Astrocyte (in vitro differentiated cells and primary cell): ENCODE measurements at regions not wholly inside any gene's neighbourhood (a gene's known extent, or its start where the extent isn't known, plus 50 kb on each side); places are given as distances from the start of the nearest gene placed in this dataset.

Source experiments
- DNase-seq: peaks from one replicate; pipeline ENCODE4 v3.0.0-alpha.2; 2010; ENCODE audit warnings: low read depth
- FAIRE-seq: peaks from 2 replicates; lab custom pipeline; 2011; peaks lifted over from hg19 to GRCh38; lab: Jason Lieb, UNC
- H2AFZ ChIP-seq: 2 replicates; pipeline ENCODE4 v1.6.0; 2012; ENCODE audit warnings: low read depth, low read length, inconsistent platforms
- H3K27ac ChIP-seq: 2 replicates; pipeline ENCODE4 v1.5.1; 2011; ENCODE audit warnings: low read depth, low read length, inconsistent platforms
- H3K27me3 ChIP-seq: 2 replicates; pipeline ENCODE4 v1.6.0; 2011; ENCODE audit warnings: low read length, inconsistent platforms; ENCODE audit not compliant: insufficient read depth
- H3K36me3 ChIP-seq: 2 replicates; pipeline ENCODE4 v1.5.1; 2011; ENCODE audit warnings: low read length, inconsistent platforms; ENCODE audit not compliant: insufficient read depth
- H3K4me1 ChIP-seq: 2 replicates; pipeline ENCODE4 v1.5.1; 2011; ENCODE audit warnings: low read length, inconsistent platforms; ENCODE audit not compliant: insufficient read depth
- H3K4me2 ChIP-seq: 2 replicates; pipeline ENCODE4 v1.6.0; 2012; ENCODE audit warnings: low read length, inconsistent platforms
- H3K4me3 ChIP-seq: 2 replicates; pipeline ENCODE4 v1.5.1; 2011; ENCODE audit warnings: low read depth, mild to moderate bottlenecking, low read length, inconsistent platforms; ENCODE audit not compliant: insufficient read depth
- H3K79me2 ChIP-seq: 2 replicates; pipeline ENCODE4 v1.6.0; 2012; ENCODE audit warnings: mild to moderate bottlenecking, low read length, inconsistent platforms; ENCODE audit not compliant: insufficient read depth
- H3K9ac ChIP-seq: 2 replicates; pipeline ENCODE4 v1.6.0; 2012; ENCODE audit warnings: mild to moderate bottlenecking, low read length, inconsistent platforms
- H3K9me3 ChIP-seq: 2 replicates; pipeline ENCODE4 v1.5.1; 2012; ENCODE audit warnings: low read depth, mild to moderate bottlenecking, low read length, inconsistent platforms; ENCODE audit not compliant: insufficient read depth
- H4K20me1 ChIP-seq: 2 replicates; pipeline ENCODE4 v1.6.0; 2012; ENCODE audit warnings: low read length, inconsistent platforms; ENCODE audit not compliant: insufficient read depth
- H3K27ac Mint-ChIP-seq: one replicate; pipeline ENCODE4 v1.8.0; 2021; ENCODE audit warnings: mild to moderate bottlenecking, mixed read lengths; ENCODE audit not compliant: unreplicated experiment
- H3K27me3 Mint-ChIP-seq: one replicate; pipeline ENCODE4 v1.8.0; 2021; ENCODE audit warnings: low read depth, mixed read lengths; ENCODE audit not compliant: unreplicated experiment
- H3K36me3 Mint-ChIP-seq: one replicate; pipeline ENCODE4 v1.8.0; 2021; ENCODE audit warnings: low read depth, mixed read lengths; ENCODE audit not compliant: unreplicated experiment
- H3K4me1 Mint-ChIP-seq: one replicate; pipeline ENCODE4 v1.8.0; 2021; ENCODE audit warnings: low read depth, mixed read lengths; ENCODE audit not compliant: unreplicated experiment
- H3K4me3 Mint-ChIP-seq: one replicate; pipeline ENCODE4 v1.8.0; 2021; ENCODE audit warnings: mild to moderate bottlenecking, moderate library complexity, mixed read lengths; ENCODE audit not compliant: unreplicated experiment
- H3K9me3 Mint-ChIP-seq: one replicate; pipeline ENCODE4 v1.8.0; 2021; ENCODE audit warnings: mild to moderate bottlenecking, mixed read lengths; ENCODE audit not compliant: unreplicated experiment
- CTCF ChIP-seq: IDR thresholded peaks from 2 replicates; pipeline ENCODE4 v1.5.1; 2011; ENCODE audit warnings: low read depth, mild to moderate bottlenecking, inconsistent platforms, low read length, moderate library complexity; ENCODE audit not compliant: insufficient read depth
- EZH2 ChIP-seq: IDR thresholded peaks from 2 replicates; pipeline ENCODE4 v1.6.1; 2012; ENCODE audit warnings: mild to moderate bottlenecking, low read length, inconsistent platforms; ENCODE audit not compliant: insufficient read depth

GRCh38 chr14:25899197-25899596, 698.6 kb downstream of the NOVA1 start:
- FAIRE-seq, result no peak
- Histone ChIP-seq H3K4me1 (no peaks in the 10 kb centered on the region), H3K27me3 (no peaks in the 10 kb centered on the region), H3K9ac (no peak overlapping the region), H3K36me3 (no peaks in the 10 kb centered on the region), H2AFZ (no peak overlapping the region), H3K79me2 (no peaks in the 10 kb centered on the region), H3K27ac (no peak overlapping the region), H3K9me3 (no peaks in the 10 kb centered on the region), H3K4me3 (no peak overlapping the region), H3K4me2 (no peak overlapping the region), H4K20me1 (no peaks in the 10 kb centered on the region)
- Mint-ChIP-seq H3K27me3 (peaks cover 4% of the 10 kb centered on the region), H3K36me3 (no peaks in the 10 kb centered on the region), H3K27ac (no peak overlapping the region), H3K4me3 (no peak overlapping the region), H3K4me1 (no peaks in the 10 kb centered on the region), H3K9me3 (no peaks in the 10 kb centered on the region)
- no peak for DNase-seq
- TF ChIP-seq EZH2 (no peak), CTCF (no peak)

GRCh38 chr14:25896777-25897176, 701.1 kb downstream of the NOVA1 start:
- Histone ChIP-seq H3K4me3 (no peak overlapping the region), H3K4me2 (no peak overlapping the region), H3K9ac (no peak overlapping the region), H3K27ac (no peak overlapping the region), H3K4me1 (no peaks in the 10 kb centered on the region), H2AFZ (no peak overlapping the region), H4K20me1 (no peaks in the 10 kb centered on the region), H3K36me3 (no peaks in the 10 kb centered on the region), H3K79me2 (no peaks in the 10 kb centered on the region), H3K9me3 (no peaks in the 10 kb centered on the region), H3K27me3 (no peaks in the 10 kb centered on the region)
- H3K4me1 Mint-ChIP-seq, result no peaks in the 10 kb centered on the region
- H3K4me3 Mint-ChIP-seq, result no peak overlapping the region
- no peaks in the 10 kb centered on the region for H3K9me3 Mint-ChIP-seq
- H3K27ac Mint-ChIP-seq, result no peak overlapping the region
- peaks cover 4% of the 10 kb centered on the region for H3K27me3 Mint-ChIP-seq
- FAIRE-seq, result no peak
- TF ChIP-seq CTCF, result no peak
- TF ChIP-seq EZH2, result no peak
- DNase-seq, result no peak
- no peaks in the 10 kb centered on the region for H3K36me3 Mint-ChIP-seq

- no peaks in the 10 kb centered on the region for H3K9me3 Mint-ChIP-seq
- no peak overlapping the region for H3K4me3 Mint-ChIP-seq
These were observed 702.1 kb downstream of the NOVA1 start for GRCh38 chr14:25895740-25896139.

More at GRCh38 chr14:25895740-25896139, 702.1 kb downstream of the NOVA1 start:
- TF ChIP-seq CTCF (no peak), EZH2 (no peak)
- Histone ChIP-seq H3K27me3 (no peaks in the 10 kb centered on the region), H3K9me3 (no peaks in the 10 kb centered on the region), H3K4me3 (no peak overlapping the region), H3K36me3 (no peaks in the 10 kb centered on the region), H4K20me1 (no peaks in the 10 kb centered on the region), H3K27ac (no peak overlapping the region), H3K9ac (no peak overlapping the region), H3K4me2 (no peak overlapping the region), H3K4me1 (no peaks in the 10 kb centered on the region), H3K79me2 (no peaks in the 10 kb centered on the region), H2AFZ (no peak overlapping the region)
- no peaks in the 10 kb centered on the region for H3K4me1 Mint-ChIP-seq
- no peaks in the 10 kb centered on the region for H3K36me3 Mint-ChIP-seq
- FAIRE-seq (no peak), DNase-seq (no peak)
- H3K27me3 Mint-ChIP-seq, result peaks cover 4% of the 10 kb centered on the region
- H3K27ac Mint-ChIP-seq, result no peak overlapping the region
